IMR-90 (cell line): ENCODE measurements at regions not wholly inside any gene's neighbourhood (a gene's known extent, or its start where the extent isn't known, plus 50 kb on each side); places are given as distances from the start of the nearest gene placed in this dataset.

Experiments
- ATAC-seq: fragments of 200-7000 bp; cut with Tn5 transposase; 2 replicates; pipeline ENCODE4 v1.9.1; 2020; ENCODE audit warnings: low read depth, mild to moderate bottlenecking, moderate library complexity
- BruUV-seq: library from RNA; stranded (reverse); fragments of 400-500 nt; replicated peaks from 2 replicates; lab custom pipeline; 2021; lab: Mats Ljungman, UMichigan
- CTCF ChIA-PET: fragments of 300-600 bp; formaldehyde crosslinking; extraction: SDS; loops from one replicate; lab custom pipeline; 2021; ENCODE audit warnings: antibody characterized with exemption; lab: Yijun Ruan, JAX
- POLR2A ChIA-PET: fragments of 300-600 bp; sonication (Branson Sonifier 250); formaldehyde crosslinking; loops from one replicate; lab custom pipeline; 2022; ENCODE audit warnings: antibody characterized with exemption; ENCODE audit not compliant: unreplicated experiment; lab: Charles Lee
- DNase-seq: peaks from one replicate; pipeline ENCODE4 v3.0.0; 2013
- H2AFZ ChIP-seq: replicated peaks from 2 replicates; pipeline ENCODE3; 2013; ENCODE audit warnings: low read length, mild to moderate bottlenecking; ENCODE audit not compliant: poor library complexity
- H2AK5ac ChIP-seq: 2 replicates; pipeline ENCODE4 v1.6.1; 2013; ENCODE audit warnings: low read depth, low read length, inconsistent platforms
- H2AK9ac ChIP-seq: replicated peaks from 2 replicates; pipeline ENCODE3; 2013; ENCODE audit warnings: mild to moderate bottlenecking, low read depth, low read length, moderate library complexity; ENCODE audit not compliant: poor library complexity
- H2BK120ac ChIP-seq: 2 replicates; pipeline ENCODE4 v1.6.1; 2013; ENCODE audit warnings: low read depth, low read length, inconsistent platforms
- H2BK15ac ChIP-seq: 3 replicates; pipeline ENCODE4 v1.6.1; 2013; ENCODE audit warnings: low read depth, low read length, inconsistent platforms
- H2BK20ac ChIP-seq: 2 replicates; pipeline ENCODE4 v1.6.1; 2013; ENCODE audit warnings: low read depth, mild to moderate bottlenecking, inconsistent platforms, low read length, moderate library complexity
- H2BK5ac ChIP-seq: 2 replicates; pipeline ENCODE4 v1.6.1; 2013; ENCODE audit warnings: mild to moderate bottlenecking, low read depth, low read length, inconsistent platforms; ENCODE audit not compliant: poor library complexity, severe bottlenecking
- H3K14ac ChIP-seq: replicated peaks from 2 replicates; pipeline ENCODE4 v1.6.1; 2013; ENCODE audit warnings: low read depth, low read length, inconsistent platforms
- H3K18ac ChIP-seq: 2 replicates; pipeline ENCODE4 v1.6.1; 2013; ENCODE audit warnings: low read depth, low read length, control low read depth
- H3K23ac ChIP-seq: 2 replicates; pipeline ENCODE4 v1.6.1; 2013; ENCODE audit warnings: low read depth, low read length, inconsistent platforms
- H3K27ac ChIP-seq: 2 replicates; pipeline ENCODE4 v1.5.1; 2013; ENCODE audit warnings: mild to moderate bottlenecking, control low read depth, low read length; ENCODE audit not compliant: insufficient read depth
- H3K27me3 ChIP-seq: 2 replicates; pipeline ENCODE4 v1.6.1; 2013; ENCODE audit warnings: low read length; ENCODE audit not compliant: control insufficient read depth, insufficient read depth
- H3K36me3 ChIP-seq: 2 replicates; pipeline ENCODE4 v1.6.1; 2013; ENCODE audit warnings: low read length, mixed read lengths; ENCODE audit not compliant: control insufficient read depth, insufficient read depth
- H3K4ac ChIP-seq: 2 replicates; pipeline ENCODE4 v1.6.1; 2013; ENCODE audit warnings: low read depth, low read length, inconsistent platforms
- H3K4me1 ChIP-seq: 2 replicates; pipeline ENCODE4 v1.6.1; 2013; ENCODE audit warnings: low read length, mixed read lengths; ENCODE audit not compliant: control insufficient read depth, insufficient read depth
- H3K4me2 ChIP-seq: 2 replicates; pipeline ENCODE4 v1.6.1; 2013; ENCODE audit warnings: low read depth, mild to moderate bottlenecking, control low read depth, low read length, moderate library complexity
- H3K4me3 ChIP-seq: 2 replicates; pipeline ENCODE4 v1.5.1; 2013; ENCODE audit warnings: low read depth, mild to moderate bottlenecking, control low read depth, low read length, moderate library complexity; ENCODE audit not compliant: insufficient read depth
- H3K56ac ChIP-seq: 2 replicates; pipeline ENCODE4 v1.6.1; 2013; ENCODE audit warnings: low read length, inconsistent platforms; ENCODE audit not compliant: insufficient read depth; ENCODE audit errors: extremely low read depth
- H3K79me1 ChIP-seq, 2 experiments: 2 replicates each; pipeline ENCODE4 v1.6.1; 2013; ENCODE audit warnings: low read length in 2 of 2, inconsistent platforms in 1 of 2, low read depth in 1 of 2
- H3K9ac ChIP-seq: 2 replicates; pipeline ENCODE4 v1.6.1; 2013; ENCODE audit warnings: low read depth, low read length, control low read depth
- H3K9me1 ChIP-seq: 2 replicates; pipeline ENCODE4 v1.6.1; 2013; ENCODE audit warnings: low read length, inconsistent platforms; ENCODE audit not compliant: insufficient read depth
- H3K9me3 ChIP-seq: 2 replicates; pipeline ENCODE4 v1.6.1; 2013; ENCODE audit warnings: low read length; ENCODE audit not compliant: control insufficient read depth, insufficient read depth
- H4K20me1 ChIP-seq: 2 replicates; pipeline ENCODE4 v1.6.1; 2013; ENCODE audit warnings: low read length, inconsistent platforms; ENCODE audit not compliant: insufficient read depth
- H4K5ac ChIP-seq: 2 replicates; pipeline ENCODE4 v1.6.1; 2013; ENCODE audit warnings: mild to moderate bottlenecking, low read depth, low read length, control low read depth
- H4K8ac ChIP-seq, 2 experiments: 2 replicates each; pipeline ENCODE4 v1.6.1; 2013; ENCODE audit warnings: low read depth in 2 of 2, low read length in 2 of 2, control low read depth in 1 of 2, inconsistent platforms in 1 of 2
- H4K91ac ChIP-seq: 2 replicates; pipeline ENCODE4 v1.6.1; 2013; ENCODE audit warnings: low read depth, low read length, inconsistent platforms; ENCODE audit not compliant: insufficient read depth
- BHLHE40 ChIP-seq: fragments of 150-350 bp; IDR thresholded peaks from 2 replicates; pipeline ENCODE4 v1.6.1; 2016; ENCODE audit warnings: mild to moderate bottlenecking, low read depth, low read length
- CEBPB ChIP-seq: IDR thresholded peaks from 2 replicates; pipeline ENCODE4 v1.6.1; 2012; ENCODE audit warnings: low read depth, low read length, improper control_type of control experiment
- CHD1 ChIP-seq: IDR thresholded peaks from 2 replicates; pipeline ENCODE4 v1.6.1; 2012; ENCODE audit warnings: low read depth, low read length, improper control_type of control experiment
- FOS ChIP-seq: fragments of 150-350 bp; IDR thresholded peaks from 2 replicates; pipeline ENCODE4 v1.6.1; 2016; ENCODE audit warnings: low read depth, low read length
- MAFK ChIP-seq: IDR thresholded peaks from 2 replicates; pipeline ENCODE4 v1.6.1; 2012; ENCODE audit warnings: low read depth, low read length, improper control_type of control experiment
- MAZ ChIP-seq: IDR thresholded peaks from 2 replicates; pipeline ENCODE4 v1.6.1; 2012; ENCODE audit warnings: low read depth, mild to moderate bottlenecking, low read length, improper control_type of control experiment, moderate library complexity, borderline replicate concordance
- MXI1 ChIP-seq: IDR thresholded peaks from 2 replicates; pipeline ENCODE4 v1.6.1; 2012; ENCODE audit warnings: low read depth, mild to moderate bottlenecking, low read length, moderate library complexity, borderline replicate concordance
- NFE2L2 ChIP-seq: fragments of 150-350 bp; IDR thresholded peaks from 2 replicates; pipeline ENCODE4 v1.6.1; 2016; ENCODE audit warnings: low read depth, mild to moderate bottlenecking, low read length
- POLR2A ChIP-seq: IDR thresholded peaks from 2 replicates; pipeline ENCODE4 v1.6.1; 2012; ENCODE audit warnings: mild to moderate bottlenecking, low read depth, low read length
- RAD21 ChIP-seq: IDR thresholded peaks from 2 replicates; pipeline ENCODE4 v1.6.1; 2012; ENCODE audit warnings: low read length, improper control_type of control experiment
- RCOR1 ChIP-seq: IDR thresholded peaks from 2 replicates; pipeline ENCODE4 v1.6.1; 2012; ENCODE audit warnings: mild to moderate bottlenecking, low read length, improper control_type of control experiment; ENCODE audit not compliant: insufficient replicate concordance
- RFX5 ChIP-seq: IDR thresholded peaks from 2 replicates; pipeline ENCODE4 v1.8.0; 2012; ENCODE audit warnings: low read depth, mild to moderate bottlenecking, low read length, moderate library complexity
- SMC3 ChIP-seq: fragments of 150-350 bp; IDR thresholded peaks from 2 replicates; pipeline ENCODE4 v1.6.1; 2016; ENCODE audit warnings: low read depth, mild to moderate bottlenecking, antibody characterized with exemption, low read length, moderate library complexity
- WGBS, 2 experiments: methylation state at CpG; one replicate each; pipeline versions ENCODE4 v1.1.5 to v1.1.7; 2013; ENCODE audit warnings: missing lambda C conversion rate in 2 of 2; ENCODE audit not compliant: insufficient read length in 1 of 2; ENCODE audit errors: extremely low coverage in 2 of 2; 5-methylcytosine and 5-hydroxymethylcytosine counted together
- dilution Hi-C: fragments of 300-500 bp; cut with HindIII; formaldehyde crosslinking; loops from one replicate; pipeline ENCODE4 v1.14.3; 2018; ENCODE audit warnings: low sequenced_read_pairs; ENCODE audit not compliant: unreplicated experiment
- in situ Hi-C: fragments of 300-500 bp; cut with MboI; formaldehyde crosslinking; loops from 3 replicates; pipeline ENCODE4 v1.14.3; 2019; ENCODE audit warnings: low sequenced_read_pairs, inconsistent platforms, mixed read lengths
- intact Hi-C: fragments of 100-400 bp; cut with micrococcal nuclease; formaldehyde crosslinking; loops from 2 replicates; pipeline ENCODE4 v1.10.0; 2022
- TF ChIP-seq, protein P1 (sequence below): fragments of 150-350 bp; IDR thresholded peaks from 2 replicates; pipeline ENCODE4 v1.6.1; 2016; ENCODE audit warnings: low read depth, mild to moderate bottlenecking, low read length, moderate library complexity, borderline replicate concordance
- TF ChIP-seq, protein P2 (sequence below): fragments of 150-350 bp; IDR thresholded peaks from 2 replicates; pipeline ENCODE4 v1.6.1; 2017; ENCODE audit warnings: mild to moderate bottlenecking, antibody characterized with exemption, low read length, low read depth
- TF ChIP-seq, protein P3 (sequence below): conservative IDR thresholded peaks from 2 replicates; pipeline ENCODE4 v1.5.1; 2012; ENCODE audit warnings: mild to moderate bottlenecking, low read depth, low read length, improper control_type of control experiment

DNA sequence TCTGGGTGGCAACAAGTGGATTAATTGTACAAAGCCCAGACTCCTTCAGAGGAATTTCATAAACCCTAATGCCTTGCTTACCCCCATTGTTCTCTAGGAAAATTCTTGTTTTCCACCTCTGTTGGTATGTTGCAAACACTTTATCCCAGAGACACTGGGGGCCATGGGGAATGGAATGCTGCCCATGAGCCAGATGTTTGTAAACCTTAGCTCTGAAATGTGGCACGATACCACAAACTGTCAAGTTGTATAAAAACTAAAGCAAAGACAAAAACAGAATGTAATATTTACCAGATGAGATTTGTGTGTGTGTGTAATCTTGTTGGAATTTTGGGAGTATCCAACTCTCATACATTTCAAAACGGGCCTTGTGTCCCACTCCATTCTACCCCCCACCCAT is 465.0 kb downstream of the EBF1 start:
- no peaks in the 10 kb centered on the region for H3K4me1 ChIP-seq
- H2AK9ac ChIP-seq: no peak overlapping the region
- H2BK5ac ChIP-seq: no peak overlapping the region
- H3K56ac ChIP-seq: no peak overlapping the region
- no peak overlapping the region for H3K4ac ChIP-seq
- POLR2A ChIA-PET: no interaction called here
- H4K91ac ChIP-seq: no peak overlapping the region
- WGBS, 2 experiments: no CpG with 5 or more reads among the region's 2 CpGs
- H3K27ac ChIP-seq: no peak overlapping the region
- H3K9me3 ChIP-seq: no peaks in the 10 kb centered on the region
- no peak overlapping the region for H3K18ac ChIP-seq
- TF ChIP-seq, protein P1, sequence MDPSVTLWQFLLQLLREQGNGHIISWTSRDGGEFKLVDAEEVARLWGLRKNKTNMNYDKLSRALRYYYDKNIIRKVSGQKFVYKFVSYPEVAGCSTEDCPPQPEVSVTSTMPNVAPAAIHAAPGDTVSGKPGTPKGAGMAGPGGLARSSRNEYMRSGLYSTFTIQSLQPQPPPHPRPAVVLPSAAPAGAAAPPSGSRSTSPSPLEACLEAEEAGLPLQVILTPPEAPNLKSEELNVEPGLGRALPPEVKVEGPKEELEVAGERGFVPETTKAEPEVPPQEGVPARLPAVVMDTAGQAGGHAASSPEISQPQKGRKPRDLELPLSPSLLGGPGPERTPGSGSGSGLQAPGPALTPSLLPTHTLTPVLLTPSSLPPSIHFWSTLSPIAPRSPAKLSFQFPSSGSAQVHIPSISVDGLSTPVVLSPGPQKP: no peak
- TF ChIP-seq RFX5 (no peak), CEBPB (no peak), MXI1 (no peak), BHLHE40 (no peak), RAD21 (no peak), FOS (no peak), POLR2A (no peak), CHD1 (no peak), SMC3 (no peak), MAZ (no peak), RCOR1 (no peak), NFE2L2 (no peak), MAFK (no peak)
- TF ChIP-seq, protein P2, sequence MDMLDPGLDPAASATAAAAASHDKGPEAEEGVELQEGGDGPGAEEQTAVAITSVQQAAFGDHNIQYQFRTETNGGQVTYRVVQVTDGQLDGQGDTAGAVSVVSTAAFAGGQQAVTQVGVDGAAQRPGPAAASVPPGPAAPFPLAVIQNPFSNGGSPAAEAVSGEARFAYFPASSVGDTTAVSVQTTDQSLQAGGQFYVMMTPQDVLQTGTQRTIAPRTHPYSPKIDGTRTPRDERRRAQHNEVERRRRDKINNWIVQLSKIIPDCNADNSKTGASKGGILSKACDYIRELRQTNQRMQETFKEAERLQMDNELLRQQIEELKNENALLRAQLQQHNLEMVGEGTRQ: no peak
- TF ChIP-seq, protein P3, sequence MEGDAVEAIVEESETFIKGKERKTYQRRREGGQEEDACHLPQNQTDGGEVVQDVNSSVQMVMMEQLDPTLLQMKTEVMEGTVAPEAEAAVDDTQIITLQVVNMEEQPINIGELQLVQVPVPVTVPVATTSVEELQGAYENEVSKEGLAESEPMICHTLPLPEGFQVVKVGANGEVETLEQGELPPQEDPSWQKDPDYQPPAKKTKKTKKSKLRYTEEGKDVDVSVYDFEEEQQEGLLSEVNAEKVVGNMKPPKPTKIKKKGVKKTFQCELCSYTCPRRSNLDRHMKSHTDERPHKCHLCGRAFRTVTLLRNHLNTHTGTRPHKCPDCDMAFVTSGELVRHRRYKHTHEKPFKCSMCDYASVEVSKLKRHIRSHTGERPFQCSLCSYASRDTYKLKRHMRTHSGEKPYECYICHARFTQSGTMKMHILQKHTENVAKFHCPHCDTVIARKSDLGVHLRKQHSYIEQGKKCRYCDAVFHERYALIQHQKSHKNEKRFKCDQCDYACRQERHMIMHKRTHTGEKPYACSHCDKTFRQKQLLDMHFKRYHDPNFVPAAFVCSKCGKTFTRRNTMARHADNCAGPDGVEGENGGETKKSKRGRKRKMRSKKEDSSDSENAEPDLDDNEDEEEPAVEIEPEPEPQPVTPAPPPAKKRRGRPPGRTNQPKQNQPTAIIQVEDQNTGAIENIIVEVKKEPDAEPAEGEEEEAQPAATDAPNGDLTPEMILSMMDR: no peak
- H3K79me1 ChIP-seq: no peaks in the 10 kb centered on the region
- in situ Hi-C loops (no loop called here), intact Hi-C loops (no loop called here), dilution Hi-C loops (no loop called here)
- H4K20me1 ChIP-seq: no peaks in the 10 kb centered on the region
- ATAC-seq (no peak), DNase-seq (no peak)
- H2BK20ac ChIP-seq: no peak overlapping the region
- H4K8ac ChIP-seq: no peak overlapping the region
- H3K27me3 ChIP-seq: no peaks in the 10 kb centered on the region
- H2BK15ac ChIP-seq: no peak overlapping the region
- H2AFZ ChIP-seq: no peak overlapping the region
- no peak overlapping the region for H4K5ac ChIP-seq
- no TSS peak for BruUV-seq
- H3K23ac ChIP-seq: no peak overlapping the region
- H2AK5ac ChIP-seq: no peak overlapping the region
- H3K4me3 ChIP-seq: no peak overlapping the region
- no peak overlapping the region for H2BK120ac ChIP-seq
- H3K36me3 ChIP-seq: no peaks in the 10 kb centered on the region
- no peak overlapping the region for H3K14ac ChIP-seq
- CTCF ChIA-PET: no interaction called here
- no peak overlapping the region for H3K4me2 ChIP-seq
- H3K9ac ChIP-seq: no peak overlapping the region
- H3K9me1 ChIP-seq: no peaks in the 10 kb centered on the region
